ENCODE measurements at regions not wholly inside any gene's neighbourhood (a gene's known extent, or its start where the extent isn't known, plus 50 kb on each side); places are given as distances from the start of the nearest gene placed in this dataset.
"Not testable (repeated sequence)": the region's sequence is repeated elsewhere in the genome, so short reads cannot be mapped to it uniquely, and the experiment has no call there.

GRCh38 chr12:90585640-90586304 is 369.2 kb downstream of the CCER1 start:
- no peak for DNase-seq

- no peak for DNase-seq
Measured at GRCh38 chr12:90576707-90577106, 378.3 kb downstream of the CCER1 start.

GRCh38 chr12:90575995-90576394 is 379.0 kb downstream of the CCER1 start:
- no peak for DNase-seq

- DNase-seq = no peak
Measured at GRCh38 chr12:90574676-90575075, 380.3 kb downstream of the CCER1 start.

- DNase-seq = no peak
Measured at GRCh38 chr12:90572778-90573177, 382.2 kb downstream of the CCER1 start.

- no peak for DNase-seq
Measured at GRCh38 chr12:90569685-90570084, 385.3 kb downstream of the CCER1 start.

GRCh38 chr12:90562671-90563070 is 392.3 kb downstream of the CCER1 start:
- no peak for DNase-seq

- no peak for DNase-seq
Measured at GRCh38 chr12:90548595-90548994, 406.4 kb downstream of the CCER1 start.

- DNase-seq = no peak
Measured at GRCh38 chr12:90546511-90546910, 408.5 kb downstream of the CCER1 start.

- no peak for DNase-seq
Measured at GRCh38 chr12:90543841-90544240, 411.1 kb downstream of the CCER1 start.

- no peak for DNase-seq
Measured at GRCh38 chr12:90543374-90543773, 411.6 kb downstream of the CCER1 start.

- DNase-seq = not testable (repeated sequence)
Measured at GRCh38 chr12:90542852-90543251, 412.1 kb downstream of the CCER1 start.

- DNase-seq = not testable (repeated sequence)
Measured at GRCh38 chr12:90533828-90534227, 421.1 kb downstream of the CCER1 start.

- no peak for DNase-seq
Measured at GRCh38 chr12:90520002-90520734, 434.8 kb downstream of the CCER1 start.

GRCh38 chr12:90519285-90519684 is 435.7 kb downstream of the CCER1 start:
- no peak for DNase-seq

GRCh38 chr12:90515199-90516175 is 439.5 kb downstream of the CCER1 start:
- no peak for DNase-seq

- DNase-seq = no peak
Measured at GRCh38 chr12:90514325-90514724, 440.7 kb downstream of the CCER1 start.

- no peak for DNase-seq
Measured at GRCh38 chr12:90512518-90512917, 442.5 kb downstream of the CCER1 start.

- no peak for DNase-seq
Measured at GRCh38 chr12:90510948-90511347, 444.0 kb downstream of the CCER1 start.

GRCh38 chr12:90504806-90505205 is 450.2 kb downstream of the CCER1 start:
- DNase-seq = no peak

- no peak for DNase-seq
Measured at GRCh38 chr12:90502070-90502469, 452.9 kb downstream of the CCER1 start.

GRCh38 chr12:90501412-90501811 is 453.6 kb downstream of the CCER1 start:
- no peak for DNase-seq

- DNase-seq = no peak
Measured at GRCh38 chr12:90499795-90500194, 455.2 kb downstream of the CCER1 start.
